HG03469 (cell line): ENCODE measurements at regions not wholly inside any gene's neighbourhood (a gene's known extent, or its start where the extent isn't known, plus 50 kb on each side); places are given as distances from the start of the nearest gene placed in this dataset.

Experiments
- ATAC-seq: cut with Tn5 transposase; IDR thresholded peaks from one replicate; pipeline ENCODE4 v1.9.1; 2021; ENCODE audit warnings: mild to moderate bottlenecking, moderate library complexity, moderate number of reproducible peaks; ENCODE audit not compliant: unreplicated experiment

DNA sequence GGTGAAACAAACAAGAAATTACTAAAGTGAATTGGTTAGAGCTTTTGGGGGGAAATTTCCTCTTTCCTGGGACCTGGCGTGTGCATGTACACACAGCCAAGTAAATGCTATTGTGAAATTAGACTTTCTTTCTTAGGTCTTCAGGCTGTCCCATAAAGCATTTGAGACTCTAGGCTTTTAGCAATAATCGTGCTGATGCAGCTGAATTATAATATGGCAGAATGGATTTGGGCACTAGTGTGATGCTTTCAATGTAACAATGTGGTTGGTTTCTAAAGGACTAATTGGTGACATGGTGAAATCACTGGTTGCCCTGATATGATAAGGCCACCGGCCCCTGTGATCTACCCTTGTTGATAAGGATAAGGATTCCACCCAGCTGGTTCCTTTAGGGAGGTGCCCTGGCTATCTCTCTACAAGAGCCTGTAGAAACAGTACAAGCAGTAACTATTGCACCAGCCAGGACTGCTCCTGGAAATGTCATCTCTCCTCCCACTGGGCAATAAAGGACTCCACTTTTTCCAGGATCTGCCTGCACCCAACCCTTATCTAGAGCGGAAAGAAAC is 164.1 kb downstream of the TFAP2A start:
- no peak for ATAC-seq

DNA sequence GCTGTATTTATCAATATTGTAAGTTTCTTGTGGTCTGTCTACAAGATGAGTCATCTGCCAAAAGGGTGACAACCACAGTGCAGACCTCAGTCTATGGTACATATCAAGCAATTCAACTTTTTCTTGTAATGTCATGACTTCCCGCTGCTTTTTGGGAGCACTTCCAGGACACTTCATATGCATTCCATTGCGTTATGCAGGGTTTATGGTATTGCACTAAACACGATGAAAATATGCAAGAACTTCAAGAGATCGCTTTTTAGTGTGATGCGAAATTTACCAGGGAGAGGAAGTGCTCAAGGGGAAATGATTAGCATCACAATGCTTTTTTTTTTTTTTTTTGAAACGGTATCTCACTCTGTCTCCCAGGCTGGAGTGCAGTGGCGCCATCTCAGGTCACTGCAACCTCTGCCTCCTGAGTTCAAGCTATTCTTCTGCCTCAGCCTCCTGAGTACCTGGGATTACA is 166.5 kb downstream of the TFAP2A start:
- no peak for ATAC-seq

- no peak for ATAC-seq
These were observed 177.4 kb downstream of the TFAP2A start for GRCh38 chr6:10237298-10238038.

DNA sequence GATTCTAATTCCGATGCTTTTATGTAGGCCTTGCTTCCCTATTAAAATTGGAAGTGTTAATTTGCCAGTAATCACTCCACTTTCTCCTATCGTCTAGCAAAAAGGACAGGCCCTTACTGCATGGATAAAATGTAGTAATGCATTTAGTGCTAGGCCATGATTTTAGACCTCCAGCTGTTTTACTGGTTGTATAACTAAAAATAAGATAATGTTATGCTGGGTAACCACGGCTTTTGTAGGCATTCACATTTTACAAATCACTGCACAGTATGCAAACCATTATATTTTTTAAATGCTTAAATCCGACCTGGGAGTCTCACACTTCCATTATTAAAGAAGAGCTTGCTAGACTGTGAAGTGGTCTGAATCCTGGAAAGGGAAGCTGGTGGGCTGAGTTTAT is 179.5 kb downstream of the TFAP2A start:
- no peak for ATAC-seq

DNA sequence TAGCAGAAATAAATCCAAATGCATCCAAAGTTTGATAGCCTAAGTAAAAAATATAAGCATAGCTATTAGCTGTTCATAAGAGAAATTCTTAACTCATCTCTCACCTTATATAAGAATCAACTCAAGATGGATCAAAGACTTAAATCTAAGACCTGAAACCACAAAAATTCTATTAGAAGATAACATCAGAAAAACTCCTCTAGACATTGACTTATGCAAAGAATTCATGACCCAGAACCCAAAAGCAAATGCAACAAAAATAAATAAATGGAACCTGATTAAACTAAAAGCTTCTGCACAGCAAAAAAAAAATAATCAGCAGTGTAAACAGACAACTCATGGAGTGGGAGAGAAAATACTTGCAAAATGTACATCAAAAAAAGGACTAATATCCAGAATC is 184.3 kb downstream of the TFAP2A start:
- no peak for ATAC-seq

- ATAC-seq = no peak
These were observed 191.0 kb downstream of the TFAP2A start for GRCh38 chr6:10223841-10224240.

DNA sequence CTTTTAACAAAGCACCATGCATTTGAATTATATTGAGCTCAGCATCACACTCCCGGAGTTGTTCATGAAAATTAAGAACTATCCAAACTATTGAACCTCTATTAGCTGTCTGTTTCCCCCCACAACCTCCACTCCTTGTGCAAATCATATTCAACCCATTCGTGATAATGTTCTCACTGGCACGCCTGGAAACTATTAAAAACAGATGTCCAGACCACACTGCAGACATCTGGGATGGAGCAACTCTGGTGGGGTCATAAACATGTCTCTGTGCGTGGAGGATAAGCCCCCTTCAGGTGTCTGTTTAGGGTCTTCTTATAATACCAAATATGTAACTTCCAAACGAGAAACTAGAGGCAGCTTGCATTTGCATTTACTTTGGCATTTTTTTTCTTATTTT is 193.7 kb downstream of the TFAP2A start:
- no peak for ATAC-seq

DNA sequence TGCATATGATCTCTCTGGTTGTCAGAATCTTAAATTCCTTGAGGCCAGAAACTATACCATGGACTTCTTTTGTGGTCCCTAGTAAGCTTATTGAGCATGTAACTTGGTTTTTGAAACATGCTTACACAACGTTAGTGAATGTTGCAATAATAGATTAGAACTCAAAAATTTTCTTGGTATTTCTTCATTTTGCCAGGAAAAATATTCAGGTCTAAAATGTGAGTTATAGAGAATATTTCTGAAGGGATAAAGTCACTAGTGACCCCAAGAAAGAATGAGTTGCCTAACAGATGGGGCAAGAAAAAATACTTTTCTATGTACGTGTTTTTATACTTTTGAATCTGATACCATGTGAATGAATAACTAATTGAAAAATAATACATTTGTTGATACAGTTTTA is 195.4 kb downstream of the TFAP2A start:
- no peak for ATAC-seq

DNA sequence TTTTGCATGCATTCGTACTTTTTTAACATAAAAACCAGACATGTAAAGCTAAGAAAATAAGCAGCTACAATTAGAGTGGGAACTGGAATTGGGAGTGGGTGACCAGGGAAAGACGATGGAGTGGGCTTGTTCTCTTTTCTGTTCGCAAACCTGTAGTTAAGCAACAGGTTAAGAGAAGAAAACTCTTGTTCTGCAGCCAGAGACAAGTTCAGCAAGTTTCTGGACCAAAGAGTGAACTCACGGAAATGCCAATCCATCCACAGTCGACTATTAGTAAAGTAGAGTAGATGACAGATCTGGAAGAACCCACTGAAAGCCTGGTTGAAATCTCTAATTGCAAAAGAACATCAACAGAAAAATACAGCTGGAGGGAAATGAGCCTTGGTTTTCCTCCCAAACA is 197.8 kb downstream of the TFAP2A start:
- no peak for ATAC-seq

DNA sequence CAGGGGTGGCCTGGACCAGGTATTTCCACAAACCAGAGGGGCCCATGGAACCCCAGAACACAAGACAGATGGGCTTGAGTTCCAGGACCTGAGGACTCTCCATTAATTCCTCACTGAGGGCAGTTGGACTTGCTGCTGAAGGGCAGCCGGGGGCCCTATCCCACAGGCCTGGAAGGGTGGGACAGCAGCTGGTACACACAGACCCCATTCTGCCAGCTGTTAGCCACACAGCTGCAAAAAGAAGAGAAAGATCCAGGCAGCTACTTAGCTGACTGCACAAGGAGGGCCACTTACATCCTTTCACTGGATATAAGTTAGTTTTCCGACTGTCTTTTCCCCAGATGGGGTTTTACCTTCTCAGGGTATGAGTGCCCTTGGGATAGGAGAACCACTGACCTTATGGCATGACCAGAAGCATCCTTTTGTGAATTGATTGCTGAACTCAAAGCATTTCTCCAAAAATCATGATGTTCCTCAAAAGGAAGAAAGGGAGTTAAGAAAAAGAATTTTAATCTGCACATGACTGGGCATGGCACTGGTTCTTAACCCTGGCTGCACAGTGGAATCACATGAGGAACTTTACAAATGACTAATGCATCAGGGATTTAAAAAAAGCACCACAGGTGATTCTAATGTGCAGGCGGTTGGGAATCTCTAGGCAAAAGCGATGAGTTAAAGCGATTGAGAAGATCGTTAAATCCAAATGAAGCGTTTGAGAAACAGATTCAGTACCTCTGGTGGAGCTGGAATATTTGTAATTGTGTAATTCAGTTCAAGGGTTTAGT is 199.4 kb downstream of the TFAP2A start:
- no peak for ATAC-seq

DNA sequence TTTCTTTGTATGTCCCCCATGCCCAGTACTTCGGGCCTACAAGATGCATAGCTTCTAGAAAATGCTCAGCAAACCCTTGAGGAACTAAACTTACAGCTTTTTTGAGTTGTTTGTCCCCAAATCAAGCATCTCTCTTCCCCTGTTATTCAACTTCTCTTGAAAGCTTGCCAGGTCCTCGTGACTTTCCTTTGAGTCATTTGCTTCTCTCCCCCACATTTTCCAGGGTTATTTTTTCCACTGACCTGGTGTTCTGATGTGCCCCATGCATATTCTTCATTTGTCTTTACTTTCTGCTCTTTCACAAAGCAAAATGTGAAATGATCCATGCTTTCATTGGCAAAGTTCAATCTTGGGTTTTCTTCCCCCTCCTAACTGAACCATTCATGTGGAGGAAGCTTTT is 204.8 kb downstream of the TFAP2A start:
- ATAC-seq = no peak

GRCh38 chr6:10205892-10206291 is 209.0 kb downstream of the TFAP2A start:
- ATAC-seq = peak; percentile 75

GRCh38 chr6:10205120-10205519 is 209.8 kb downstream of the TFAP2A start:
- ATAC-seq = no peak

DNA sequence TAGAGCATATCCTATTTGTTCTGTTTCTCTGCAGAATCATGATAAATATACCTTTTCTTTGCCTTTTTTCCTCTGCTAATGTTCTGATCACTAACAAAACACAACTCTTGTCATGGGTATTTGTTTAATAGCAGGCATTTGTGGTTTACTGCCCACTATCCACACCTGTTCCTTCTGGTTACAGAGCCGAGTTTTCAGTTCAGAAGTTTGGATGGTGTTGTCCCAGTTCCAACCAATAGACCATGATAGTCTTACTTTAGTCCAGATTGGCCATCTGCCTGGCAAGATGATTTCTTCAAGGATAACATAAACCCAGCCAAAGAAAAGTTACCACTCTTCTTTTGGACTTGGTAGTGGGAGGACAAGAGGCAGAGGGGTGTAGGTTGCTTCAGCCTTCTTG is 211.2 kb downstream of the TFAP2A start:
- no peak for ATAC-seq

DNA sequence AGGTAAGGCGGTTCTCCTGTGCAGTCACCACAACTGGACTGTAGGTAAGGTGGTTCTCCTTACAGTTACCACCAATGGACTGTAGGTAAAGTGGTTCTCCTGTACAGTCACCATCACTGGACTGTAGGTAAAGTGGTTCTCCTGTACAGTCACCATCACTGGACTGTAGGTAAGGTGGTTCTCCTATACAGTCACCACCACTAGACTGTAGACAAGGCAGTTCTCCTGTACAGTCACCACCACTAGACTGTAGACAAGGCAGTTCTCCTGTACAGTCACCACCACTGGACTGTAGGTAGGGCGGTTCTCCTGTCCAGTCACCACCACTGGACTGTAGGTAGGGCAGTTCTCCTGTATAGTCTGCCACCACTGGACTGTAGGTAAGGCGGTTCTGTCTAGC is 212.3 kb downstream of the TFAP2A start:
- ATAC-seq = no peak

DNA sequence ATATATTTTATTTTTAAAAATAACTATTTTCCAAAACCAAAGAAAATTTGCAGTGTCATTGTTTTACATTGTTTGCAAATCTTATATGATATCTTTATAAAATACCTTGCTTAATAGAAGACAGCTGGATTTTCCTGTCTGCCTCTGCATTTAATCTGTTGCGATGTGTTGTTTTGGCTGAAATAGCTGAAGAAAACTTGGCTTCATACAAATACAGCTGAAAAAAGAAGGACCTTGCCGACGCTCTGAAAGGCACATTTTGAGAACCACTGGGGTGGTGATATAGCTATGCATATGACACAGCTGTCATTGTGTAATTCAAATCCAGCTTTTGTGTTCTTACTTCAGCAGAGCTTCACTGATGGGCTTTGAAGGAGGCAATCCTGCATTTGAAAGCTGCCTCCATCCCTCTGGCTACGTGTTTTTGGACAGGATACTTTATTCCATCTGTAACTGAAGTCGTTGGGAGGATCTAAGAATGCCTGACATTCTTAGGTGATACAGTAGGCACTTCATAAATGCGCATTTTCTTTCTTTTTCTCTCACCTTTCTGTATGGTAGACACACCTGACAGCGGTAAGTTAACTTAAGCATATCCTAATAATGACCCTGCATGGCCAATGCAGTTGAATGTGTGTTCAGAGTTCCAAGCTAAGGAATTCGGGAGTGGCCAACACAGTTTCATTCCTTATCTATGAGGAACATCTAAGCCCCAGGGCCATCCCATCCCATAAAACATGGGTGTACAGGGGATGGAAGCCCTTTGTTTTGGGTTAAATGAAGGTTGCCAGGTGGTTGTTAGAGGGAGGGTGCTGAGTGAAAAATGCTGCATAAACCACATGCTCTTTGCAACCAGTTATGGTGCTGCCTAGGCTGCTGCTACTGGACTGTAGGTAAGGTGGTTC is 213.0 kb downstream of the TFAP2A start:
- ATAC-seq = no peak

DNA sequence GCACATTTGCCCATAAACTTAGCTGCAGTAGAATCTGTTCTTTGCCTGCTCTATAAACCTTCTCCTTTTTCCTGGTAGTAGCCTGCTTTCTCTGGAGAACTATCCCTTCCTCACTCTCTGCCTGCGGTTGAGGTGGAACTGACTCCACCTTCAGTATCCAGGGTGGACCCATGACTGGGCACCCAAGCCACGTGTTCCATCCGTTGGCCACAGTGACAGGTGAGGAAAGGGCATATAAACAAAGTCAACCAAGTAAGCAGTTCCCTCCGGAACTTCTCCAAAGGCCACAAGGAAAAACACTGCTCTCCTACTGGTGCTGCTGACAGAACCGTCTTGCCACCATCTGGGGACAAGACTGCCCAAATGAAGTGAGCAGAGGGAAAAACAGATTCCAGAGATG is 218.8 kb downstream of the TFAP2A start:
- ATAC-seq = no peak

GRCh38 chr6:10194816-10195672 is 219.8 kb downstream of the TFAP2A start:
- ATAC-seq = no peak

DNA sequence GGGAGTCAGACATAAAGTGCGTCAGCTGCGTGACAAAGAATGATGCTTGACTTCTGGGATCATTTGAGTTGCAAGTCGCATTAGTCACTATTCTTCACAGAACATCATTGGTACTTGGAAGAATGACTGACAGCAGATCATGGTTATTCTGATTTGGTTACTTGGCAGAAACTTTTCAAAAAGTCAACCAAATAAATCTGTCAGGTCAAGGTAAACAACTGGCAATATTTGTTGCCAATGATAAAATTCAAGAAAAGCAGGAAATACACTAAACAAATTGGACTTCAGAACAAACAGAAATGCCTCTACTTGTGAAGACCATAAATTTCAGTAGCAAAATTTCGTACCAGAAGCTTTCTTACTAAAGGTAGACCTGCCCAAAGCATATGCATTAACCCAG is 221.6 kb downstream of the TFAP2A start:
- no peak for ATAC-seq

- no peak for ATAC-seq
These were observed 224.8 kb downstream of the TFAP2A start for GRCh38 chr6:10190042-10190441.
